ENCODE measurements at regions not wholly inside any gene's neighbourhood (a gene's known extent, or its start where the extent isn't known, plus 50 kb on each side); places are given as distances from the start of the nearest gene placed in this dataset.

GRCh38 chr4:147138171-147138570 lies 192.5 kb upstream of the TTC29 start (continued):
- TF ChIP-seq YY1 (IDR thresholded peaks at IDR 0.05; ENCODE audit: low read depth, low read length) (no peak), SIN3A (conservative IDR thresholded peaks at IDR 0.05 in 1 of 2, IDR thresholded peaks at IDR 0.05 in 1 of 2; ENCODE audit: low read depth in 1 of 2, low read length in 2 of 2) (no peak), SIRT6 (IDR thresholded peaks at IDR 0.05; ENCODE audit: low read length) (no peak), TEAD4 (IDR thresholded peaks at IDR 0.05; ENCODE audit: low read depth, low read length) (no peak), PHF8 (conservative IDR thresholded peaks at IDR 0.05; ENCODE audit: low read depth, low read length) (no peak), RXRA (IDR thresholded peaks at IDR 0.05; ENCODE audit: insufficient read depth, low read depth, low read length) (no peak), HDAC6 (IDR thresholded peaks at IDR 0.05; ENCODE audit: low read depth, low read length) (no peak)
